ENCODE measurements at regions not wholly inside any gene's neighbourhood (a gene's known extent, or its start where the extent isn't known, plus 50 kb on each side); places are given as distances from the start of the nearest gene placed in this dataset.

- WGBS, 2 donors (ENCODE audit: extremely low coverage in 2 of 2, insufficient read length in 2 of 2, insufficient replicate concordance in 1 of 2) = no CpG with 5 or more reads among the region's 3 CpGs
- H3K36me3 ChIP-seq (replicated peaks in 1 of 2; ENCODE audit: control insufficient read depth in 2 of 2, insufficient read depth in 2 of 2, low read length in 2 of 2) = no peaks in the 10 kb centered on the region
- H2BK15ac ChIP-seq (ENCODE audit: low read length) = no peak overlapping the region
- H3K14ac ChIP-seq (ENCODE audit: low read length) = no peak overlapping the region
- H2BK120ac ChIP-seq (ENCODE audit: low read depth, low read length) = no peak overlapping the region
- H3K27me3 ChIP-seq (ENCODE audit: control insufficient read depth in 3 of 3, insufficient read depth in 3 of 3, low read depth in 1 of 3, low read length in 3 of 3) = no peaks in the 10 kb centered on the region
- DNase-seq (ENCODE audit: low spot score) = no peak
- no peak overlapping the region for H3K9ac ChIP-seq (ENCODE audit: low read depth, low read length, poor library complexity)
- no peak overlapping the region for H4K91ac ChIP-seq (ENCODE audit: low read depth, low read length, poor library complexity)
- H2AK5ac ChIP-seq (ENCODE audit: low read depth, low read length) = no peak overlapping the region
- no peaks in the 10 kb centered on the region for H3K79me1 ChIP-seq (ENCODE audit: low read depth, low read length)
- no peak overlapping the region for H2BK5ac ChIP-seq (ENCODE audit: low read length)
- no peak overlapping the region for H4K8ac ChIP-seq (ENCODE audit: low read depth, low read length)
- H3K4me3 ChIP-seq (ENCODE audit: low read length in 2 of 2) = no peak overlapping the region
- H3K27ac ChIP-seq (replicated peaks; ENCODE audit: low read length) = no peak overlapping the region
- no peak overlapping the region for H3K23ac ChIP-seq (ENCODE audit: low read depth, low read length, poor library complexity)
- H3K4me2 ChIP-seq (ENCODE audit: insufficient read depth, low read length, poor library complexity, severe bottlenecking) = no peak overlapping the region
- H3K9me3 ChIP-seq (replicated peaks in 1 of 2; ENCODE audit: control insufficient read depth in 2 of 2, insufficient read depth in 1 of 2, low read depth in 1 of 2, low read length in 2 of 2) = no peaks in the 10 kb centered on the region
- no peak overlapping the region for H2BK12ac ChIP-seq (ENCODE audit: low read length)
- no peak overlapping the region for H2AFZ ChIP-seq (ENCODE audit: low read length)
- no peak overlapping the region for H3K18ac ChIP-seq (ENCODE audit: low read length)
- H3K4ac ChIP-seq (ENCODE audit: low read length) = no peak overlapping the region
- H3K4me1 ChIP-seq (ENCODE audit: control insufficient read depth in 2 of 2, insufficient read depth in 1 of 2, low read depth in 1 of 2, low read length in 2 of 2) = peaks cover 0 to 4% of the 10 kb centered on the region in 2 donors
Observed at GRCh38 chr3:139839659-139840058, 95.3 kb upstream of the CLSTN2 start.

DNA sequence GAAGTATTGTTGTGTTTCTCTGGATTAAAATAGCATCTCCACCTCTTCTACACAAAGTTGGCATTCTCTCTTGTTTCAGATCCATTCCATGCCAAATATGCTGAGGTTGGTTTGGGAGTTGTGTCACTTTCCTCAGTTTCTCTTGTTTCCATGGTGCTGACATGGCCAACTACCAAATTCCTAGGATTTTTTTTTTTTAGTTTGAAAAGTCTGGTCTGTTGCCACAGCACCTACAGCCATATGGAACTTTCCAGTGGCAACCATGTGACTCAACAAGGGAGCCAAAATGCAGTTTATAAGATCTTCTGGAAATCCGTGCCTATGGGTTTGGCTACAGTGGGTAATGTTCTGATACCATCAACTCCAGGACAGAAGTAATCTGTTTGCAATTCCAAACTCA, 96.0 kb upstream of the CLSTN2 start:
- no peak for DNase-seq (ENCODE audit: low spot score)
- Histone ChIP-seq H3K14ac (ENCODE audit: low read length) (no peak overlapping the region), H3K36me3 (replicated peaks in 1 of 2; ENCODE audit: control insufficient read depth in 2 of 2, insufficient read depth in 2 of 2, low read length in 2 of 2) (no peaks in the 10 kb centered on the region), H2BK120ac (ENCODE audit: low read depth, low read length) (no peak overlapping the region), H3K9ac (ENCODE audit: low read depth, low read length, poor library complexity) (no peak overlapping the region), H2BK15ac (ENCODE audit: low read length) (no peak overlapping the region), H3K79me1 (ENCODE audit: low read depth, low read length) (no peaks in the 10 kb centered on the region), H3K4ac (ENCODE audit: low read length) (no peak overlapping the region), H2AFZ (ENCODE audit: low read length) (no peak overlapping the region), H3K27me3 (ENCODE audit: control insufficient read depth in 3 of 3, insufficient read depth in 3 of 3, low read depth in 1 of 3, low read length in 3 of 3) (no peaks in the 10 kb centered on the region), H3K9me3 (replicated peaks in 1 of 2; ENCODE audit: control insufficient read depth in 2 of 2, insufficient read depth in 1 of 2, low read depth in 1 of 2, low read length in 2 of 2) (no peaks in the 10 kb centered on the region), H2BK12ac (ENCODE audit: low read length) (no peak overlapping the region), H4K91ac (ENCODE audit: low read depth, low read length, poor library complexity) (no peak overlapping the region), H3K4me1 (ENCODE audit: control insufficient read depth in 2 of 2, insufficient read depth in 1 of 2, low read depth in 1 of 2, low read length in 2 of 2) (peaks cover 0 to 4% of the 10 kb centered on the region in 2 donors), H3K4me3 (ENCODE audit: low read length in 2 of 2) (no peak overlapping the region), H3K23ac (ENCODE audit: low read depth, low read length, poor library complexity) (no peak overlapping the region), H4K8ac (ENCODE audit: low read depth, low read length) (no peak overlapping the region), H3K4me2 (ENCODE audit: insufficient read depth, low read length, poor library complexity, severe bottlenecking) (no peak overlapping the region), H2AK5ac (ENCODE audit: low read depth, low read length) (no peak overlapping the region), H3K27ac (replicated peaks; ENCODE audit: low read length) (no peak overlapping the region), H3K18ac (ENCODE audit: low read length) (no peak overlapping the region), H2BK5ac (ENCODE audit: low read length) (no peak overlapping the region)
- no CpG with 5 or more reads among the region's 1 CpG for WGBS, 2 donors (ENCODE audit: extremely low coverage in 2 of 2, insufficient read length in 2 of 2, insufficient replicate concordance in 1 of 2)

GRCh38 chr3:139838269-139838957, 96.6 kb upstream of the CLSTN2 start:
- H3K27ac ChIP-seq (replicated peaks; ENCODE audit: low read length) = no peak overlapping the region
- no peak overlapping the region for H2BK5ac ChIP-seq (ENCODE audit: low read length)
- no peak for DNase-seq (ENCODE audit: low spot score)
- no peak overlapping the region for H3K4me3 ChIP-seq (ENCODE audit: low read length in 2 of 2)
- no peaks in the 10 kb centered on the region for H3K36me3 ChIP-seq (replicated peaks in 1 of 2; ENCODE audit: control insufficient read depth in 2 of 2, insufficient read depth in 2 of 2, low read length in 2 of 2)
- H3K4ac ChIP-seq (ENCODE audit: low read length) = no peak overlapping the region
- WGBS, 2 donors (ENCODE audit: extremely low coverage in 2 of 2, insufficient read length in 2 of 2, insufficient replicate concordance in 1 of 2) = no CpG with 5 or more reads among the region's 3 CpGs
- H3K4me2 ChIP-seq (ENCODE audit: insufficient read depth, low read length, poor library complexity, severe bottlenecking) = no peak overlapping the region
- H3K14ac ChIP-seq (ENCODE audit: low read length) = no peak overlapping the region
- no peak overlapping the region for H2AFZ ChIP-seq (ENCODE audit: low read length)
- H3K9ac ChIP-seq (ENCODE audit: low read depth, low read length, poor library complexity) = no peak overlapping the region
- no peaks in the 10 kb centered on the region for H3K9me3 ChIP-seq (replicated peaks in 1 of 2; ENCODE audit: control insufficient read depth in 2 of 2, insufficient read depth in 1 of 2, low read depth in 1 of 2, low read length in 2 of 2)
- no peak overlapping the region for H2BK12ac ChIP-seq (ENCODE audit: low read length)
- no peak overlapping the region for H4K8ac ChIP-seq (ENCODE audit: low read depth, low read length)
- no peak overlapping the region for H4K91ac ChIP-seq (ENCODE audit: low read depth, low read length, poor library complexity)
- H3K27me3 ChIP-seq (ENCODE audit: control insufficient read depth in 3 of 3, insufficient read depth in 3 of 3, low read depth in 1 of 3, low read length in 3 of 3) = no peaks in the 10 kb centered on the region
- H3K79me1 ChIP-seq (ENCODE audit: low read depth, low read length) = no peaks in the 10 kb centered on the region
- no peak overlapping the region for H3K23ac ChIP-seq (ENCODE audit: low read depth, low read length, poor library complexity)
- H2AK5ac ChIP-seq (ENCODE audit: low read depth, low read length) = no peak overlapping the region
- H2BK120ac ChIP-seq (ENCODE audit: low read depth, low read length) = no peak overlapping the region
- peaks cover 0 to 4% of the 10 kb centered on the region in 2 donors for H3K4me1 ChIP-seq (ENCODE audit: control insufficient read depth in 2 of 2, insufficient read depth in 1 of 2, low read depth in 1 of 2, low read length in 2 of 2)
- no peak overlapping the region for H2BK15ac ChIP-seq (ENCODE audit: low read length)
- no peak overlapping the region for H3K18ac ChIP-seq (ENCODE audit: low read length)

DNA sequence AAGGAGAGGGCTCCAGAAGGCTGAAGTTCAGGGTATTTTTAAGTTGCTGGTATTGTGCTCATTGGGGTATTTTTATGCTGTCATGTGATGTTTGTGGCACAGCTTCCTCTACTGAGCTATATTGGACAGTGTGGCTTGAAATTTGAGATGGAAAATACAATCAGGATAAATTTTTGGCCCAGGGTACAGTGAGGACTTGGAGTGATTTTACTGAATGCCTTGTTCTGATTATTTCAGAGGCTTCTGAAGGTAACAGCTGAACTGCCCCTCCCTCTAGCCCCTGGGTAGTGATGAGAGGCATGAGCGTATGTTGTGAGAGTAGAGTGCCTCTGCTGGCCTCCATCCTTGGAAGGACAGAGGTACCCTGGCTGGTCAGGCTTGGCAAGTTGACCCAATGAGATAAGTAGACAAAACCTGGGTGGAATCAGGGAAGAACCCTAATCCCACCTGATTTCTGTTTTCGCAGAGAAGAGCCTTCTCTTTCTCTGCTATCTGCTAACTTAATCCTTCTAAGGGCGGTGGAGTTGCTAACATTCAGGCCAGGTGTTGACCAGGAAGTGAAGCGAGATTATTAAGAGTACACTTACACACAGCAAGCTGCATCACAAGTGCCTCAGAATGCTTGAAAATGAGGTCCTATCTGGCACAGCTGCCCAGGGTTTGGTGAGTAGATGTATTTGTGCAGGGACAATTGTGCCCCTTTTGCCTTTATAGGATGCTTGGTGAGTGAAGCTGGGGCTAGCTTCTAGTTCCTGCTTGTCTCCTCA, 98.1 kb upstream of the CLSTN2 start:
- no CpG with 5 or more reads among the region's 4 CpGs for WGBS, 2 donors (ENCODE audit: extremely low coverage in 2 of 2, insufficient read length in 2 of 2, insufficient replicate concordance in 1 of 2)
- H2AK5ac ChIP-seq (ENCODE audit: low read depth, low read length) = no peak overlapping the region
- H4K8ac ChIP-seq (ENCODE audit: low read depth, low read length) = no peak overlapping the region
- H2AFZ ChIP-seq (ENCODE audit: low read length) = no peak overlapping the region
- no peak overlapping the region for H3K14ac ChIP-seq (ENCODE audit: low read length)
- no peak overlapping the region for H2BK12ac ChIP-seq (ENCODE audit: low read length)
- DNase-seq (ENCODE audit: low spot score) = no peak
- no peak overlapping the region for H3K4me3 ChIP-seq (ENCODE audit: low read length in 2 of 2)
- H3K79me1 ChIP-seq (ENCODE audit: low read depth, low read length) = no peaks in the 10 kb centered on the region
- H2BK120ac ChIP-seq (ENCODE audit: low read depth, low read length) = no peak overlapping the region
- H3K36me3 ChIP-seq (replicated peaks in 1 of 2; ENCODE audit: control insufficient read depth in 2 of 2, insufficient read depth in 2 of 2, low read length in 2 of 2) = no peaks in the 10 kb centered on the region
- peaks cover 0 to 4% of the 10 kb centered on the region in 2 donors for H3K4me1 ChIP-seq (ENCODE audit: control insufficient read depth in 2 of 2, insufficient read depth in 1 of 2, low read depth in 1 of 2, low read length in 2 of 2)
- H3K18ac ChIP-seq (ENCODE audit: low read length) = no peak overlapping the region
- no peak overlapping the region for H3K23ac ChIP-seq (ENCODE audit: low read depth, low read length, poor library complexity)
- no peak overlapping the region for H3K27ac ChIP-seq (replicated peaks; ENCODE audit: low read length)
- H4K91ac ChIP-seq (ENCODE audit: low read depth, low read length, poor library complexity) = no peak overlapping the region
- no peak overlapping the region for H3K4me2 ChIP-seq (ENCODE audit: insufficient read depth, low read length, poor library complexity, severe bottlenecking)
- no peak overlapping the region for H3K4ac ChIP-seq (ENCODE audit: low read length)
- H3K27me3 ChIP-seq (ENCODE audit: control insufficient read depth in 3 of 3, insufficient read depth in 3 of 3, low read depth in 1 of 3, low read length in 3 of 3) = no peaks in the 10 kb centered on the region
- no peak overlapping the region for H3K9ac ChIP-seq (ENCODE audit: low read depth, low read length, poor library complexity)
- no peaks in the 10 kb centered on the region for H3K9me3 ChIP-seq (replicated peaks in 1 of 2; ENCODE audit: control insufficient read depth in 2 of 2, insufficient read depth in 1 of 2, low read depth in 1 of 2, low read length in 2 of 2)
- H2BK15ac ChIP-seq (ENCODE audit: low read length) = no peak overlapping the region
- no peak overlapping the region for H2BK5ac ChIP-seq (ENCODE audit: low read length)
